SU-DHL-6 (cell line): ENCODE measurements at regions not wholly inside any gene's neighbourhood (a gene's known extent, or its start where the extent isn't known, plus 50 kb on each side); places are given as distances from the start of the nearest gene placed in this dataset.

Experiments
- CTCF ChIP-seq: fragments of 200-600 bp; sonication (generic); IDR thresholded peaks from one replicate; pipeline ENCODE4 v1.5.1; 2017; ENCODE audit warnings: antibody characterized with exemption, mild to moderate bottlenecking, low read length, moderate library complexity; ENCODE audit not compliant: insufficient read depth, poor library complexity, severe bottlenecking
- EZH2phosphoT487 ChIP-seq: fragments of 200-600 bp; sonication (generic), shearing (Covaris generic); conservative IDR thresholded peaks from 2 replicates; pipeline ENCODE4 v1.6.1; 2018; ENCODE audit warnings: mild to moderate bottlenecking, antibody characterized with exemption, low read length, moderate library complexity, mixed read lengths

DNA sequence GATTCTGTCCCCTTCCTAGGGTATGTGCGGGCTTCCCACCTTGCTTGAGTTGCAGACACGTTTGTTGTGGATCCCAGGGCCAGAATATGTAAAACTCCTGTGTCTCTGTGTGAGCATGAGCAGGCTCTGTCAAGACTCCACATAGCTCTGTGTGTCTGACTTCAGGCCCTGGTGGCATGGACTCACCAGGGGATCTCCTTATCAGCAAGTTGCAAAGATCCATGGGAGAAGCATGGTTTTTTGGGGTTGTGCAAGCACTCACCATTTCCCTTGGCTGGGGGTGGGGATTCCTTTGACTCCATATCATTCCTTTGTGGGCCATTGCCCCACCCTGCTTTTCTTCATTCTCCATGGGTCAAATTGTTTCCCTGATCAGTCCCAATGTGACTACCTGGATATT lies 205.6 kb downstream of the TUSC1 start:
- no peak for TF ChIP-seq CTCF
- no peak for TF ChIP-seq EZH2phosphoT487
